Neural cell (in vitro differentiated cells): ENCODE measurements at regions not wholly inside any gene's neighbourhood (a gene's known extent, or its start where the extent isn't known, plus 50 kb on each side); places are given as distances from the start of the nearest gene placed in this dataset.

Experiments used
- H2AFZ ChIP-seq: fragments of 200-600, 300-800 bp; sonication (generic), shearing (Covaris generic); 2 replicates; pipeline ENCODE4 v1.6.0; 2014; ENCODE audit warnings: low read depth, mild to moderate bottlenecking, antibody characterized with exemption, low read length, moderate library complexity
- H3F3A ChIP-seq: fragments of 200-600 bp; shearing (Covaris generic); 2 replicates; pipeline ENCODE4 v1.6.1; 2016; ENCODE audit warnings: mild to moderate bottlenecking, moderate library complexity, mixed read lengths, antibody characterized with exemption, low read length; ENCODE audit not compliant: insufficient read depth, poor library complexity, severe bottlenecking
- H3K27ac ChIP-seq: fragments of 200-600, 300-800 bp; sonication (generic), shearing (Covaris generic); 2 replicates; pipeline ENCODE4 v1.5.1; 2014; ENCODE audit warnings: mild to moderate bottlenecking, low read length, moderate library complexity
- H3K27me3 ChIP-seq: fragments of 300-800, 200-600 bp; sonication (generic), shearing (Covaris generic); 2 replicates; pipeline ENCODE4 v1.6.0; 2014; ENCODE audit warnings: mild to moderate bottlenecking, low read depth, low read length, moderate library complexity; ENCODE audit not compliant: insufficient read depth
- H3K36me3 ChIP-seq: fragments of 300-800, 200-600 bp; sonication (generic), shearing (Covaris generic); 2 replicates; pipeline ENCODE4 v1.5.1; 2014; ENCODE audit warnings: mild to moderate bottlenecking, antibody characterized with exemption, low read length, moderate library complexity; ENCODE audit not compliant: insufficient read depth
- H3K4me2 ChIP-seq: fragments of 300-800, 200-600 bp; sonication (generic), shearing (Covaris generic); 2 replicates; pipeline ENCODE4 v1.6.0; 2014; ENCODE audit warnings: mild to moderate bottlenecking, low read length
- H3K4me3 ChIP-seq: fragments of 300-800, 200-600 bp; sonication (generic), shearing (Covaris generic); 2 replicates; pipeline ENCODE4 v1.5.1; 2014; ENCODE audit warnings: mild to moderate bottlenecking, low read length, moderate library complexity
- H3K79me2 ChIP-seq: fragments of 200-600 bp; shearing (Covaris generic); replicated peaks from 2 replicates; pipeline ENCODE4 v1.6.0; 2014; ENCODE audit warnings: mild to moderate bottlenecking, low read length, moderate library complexity; ENCODE audit not compliant: insufficient read depth
- H3K9ac ChIP-seq: fragments of 300-800, 200-600 bp; sonication (generic), shearing (Covaris generic); 2 replicates; pipeline ENCODE4 v1.6.1; 2016; ENCODE audit warnings: mild to moderate bottlenecking, low read length, mixed read lengths
- H3K9me2 ChIP-seq: fragments of 200-600 bp; shearing (Covaris generic); 2 replicates; pipeline ENCODE4 v1.6.1; 2016; ENCODE audit warnings: mild to moderate bottlenecking, low read length, mixed read lengths; ENCODE audit not compliant: insufficient read depth
- H3K9me3 ChIP-seq: fragments of 200-600, 300-800 bp; sonication (generic), shearing (Covaris generic); 2 replicates; pipeline ENCODE4 v1.6.1; 2016; ENCODE audit warnings: mild to moderate bottlenecking, mixed run types, low read length, moderate library complexity, mixed read lengths
- H4K20me1 ChIP-seq: fragments of 200-600 bp; shearing (Covaris generic); 2 replicates; pipeline ENCODE4 v1.6.1; 2016; ENCODE audit warnings: mild to moderate bottlenecking, mixed run types; ENCODE audit not compliant: insufficient read depth
- EP300 ChIP-seq: fragments of 450-650 bp; conservative IDR thresholded peaks from 2 replicates; pipeline ENCODE4 v1.6.1; 2014; ENCODE audit warnings: antibody characterized with exemption, mild to moderate bottlenecking, moderate library complexity; ENCODE audit not compliant: poor library complexity, severe bottlenecking
- EZH2 ChIP-seq: fragments of 200-600, 300-800 bp; shearing (Covaris generic), sonication (generic); IDR thresholded peaks from 2 replicates; pipeline ENCODE4 v1.6.1; 2014; ENCODE audit warnings: antibody characterized with exemption, low read length, borderline replicate concordance, mild to moderate bottlenecking; ENCODE audit not compliant: insufficient read depth, poor library complexity, severe bottlenecking
- MXI1 ChIP-seq: fragments of 450-650 bp; conservative IDR thresholded peaks from 2 replicates; pipeline ENCODE4 v1.6.1; 2014; ENCODE audit warnings: antibody characterized with exemption, mild to moderate bottlenecking; ENCODE audit not compliant: poor library complexity, severe bottlenecking
- POLR2AphosphoS5 ChIP-seq: IDR thresholded peaks from 2 replicates; pipeline ENCODE4 v1.6.1; 2012
- RAD21 ChIP-seq: fragments of 450-650 bp; conservative IDR thresholded peaks from 2 replicates; pipeline ENCODE4 v1.6.1; 2014; ENCODE audit warnings: antibody characterized with exemption, mild to moderate bottlenecking, moderate library complexity
- SMC3 ChIP-seq: fragments of 450-650 bp; conservative IDR thresholded peaks from 2 replicates; pipeline ENCODE4 v1.6.1; 2014; ENCODE audit warnings: antibody characterized with exemption, mild to moderate bottlenecking, moderate library complexity; ENCODE audit not compliant: poor library complexity
- TAF1 ChIP-seq: IDR thresholded peaks from 2 replicates; pipeline ENCODE4 v1.6.1; 2012; ENCODE audit warnings: low read depth
- TF ChIP-seq, protein P1 (sequence below): IDR thresholded peaks from 2 replicates; pipeline ENCODE4 v1.6.1; 2012; ENCODE audit warnings: borderline replicate concordance
- TF ChIP-seq, protein P2 (sequence below): fragments of 450-650 bp; IDR thresholded peaks from 2 replicates; pipeline ENCODE4 v1.5.1; 2014; ENCODE audit warnings: antibody characterized with exemption, mild to moderate bottlenecking, moderate library complexity; ENCODE audit not compliant: poor library complexity, severe bottlenecking

DNA sequence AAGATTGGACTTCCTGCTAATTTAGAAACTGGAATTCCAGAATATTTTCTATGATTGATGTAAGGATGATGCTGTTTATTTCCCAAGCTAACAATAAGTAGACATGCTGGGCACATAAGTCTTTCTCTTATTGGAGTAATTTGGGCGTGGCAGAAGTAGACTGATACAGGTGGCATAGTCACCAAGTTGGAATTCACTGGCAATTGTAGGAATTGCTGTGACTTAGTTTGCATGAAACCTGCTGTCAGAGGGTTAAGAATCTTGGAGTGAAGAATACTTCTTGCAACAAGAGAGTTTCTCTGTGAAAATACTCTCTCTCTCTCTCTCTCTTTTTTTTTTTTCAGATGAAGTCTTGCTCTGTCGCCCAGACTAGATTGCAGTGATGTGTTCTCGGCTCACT, 569.7 kb downstream of the REEP3 start:
- no peaks in the 10 kb centered on the region for H3K36me3 ChIP-seq
- H3K4me2 ChIP-seq, result no peak overlapping the region
- H3K4me3 ChIP-seq, result no peak overlapping the region
- no peaks in the 10 kb centered on the region for H3F3A ChIP-seq
- TF ChIP-seq, protein P1, sequence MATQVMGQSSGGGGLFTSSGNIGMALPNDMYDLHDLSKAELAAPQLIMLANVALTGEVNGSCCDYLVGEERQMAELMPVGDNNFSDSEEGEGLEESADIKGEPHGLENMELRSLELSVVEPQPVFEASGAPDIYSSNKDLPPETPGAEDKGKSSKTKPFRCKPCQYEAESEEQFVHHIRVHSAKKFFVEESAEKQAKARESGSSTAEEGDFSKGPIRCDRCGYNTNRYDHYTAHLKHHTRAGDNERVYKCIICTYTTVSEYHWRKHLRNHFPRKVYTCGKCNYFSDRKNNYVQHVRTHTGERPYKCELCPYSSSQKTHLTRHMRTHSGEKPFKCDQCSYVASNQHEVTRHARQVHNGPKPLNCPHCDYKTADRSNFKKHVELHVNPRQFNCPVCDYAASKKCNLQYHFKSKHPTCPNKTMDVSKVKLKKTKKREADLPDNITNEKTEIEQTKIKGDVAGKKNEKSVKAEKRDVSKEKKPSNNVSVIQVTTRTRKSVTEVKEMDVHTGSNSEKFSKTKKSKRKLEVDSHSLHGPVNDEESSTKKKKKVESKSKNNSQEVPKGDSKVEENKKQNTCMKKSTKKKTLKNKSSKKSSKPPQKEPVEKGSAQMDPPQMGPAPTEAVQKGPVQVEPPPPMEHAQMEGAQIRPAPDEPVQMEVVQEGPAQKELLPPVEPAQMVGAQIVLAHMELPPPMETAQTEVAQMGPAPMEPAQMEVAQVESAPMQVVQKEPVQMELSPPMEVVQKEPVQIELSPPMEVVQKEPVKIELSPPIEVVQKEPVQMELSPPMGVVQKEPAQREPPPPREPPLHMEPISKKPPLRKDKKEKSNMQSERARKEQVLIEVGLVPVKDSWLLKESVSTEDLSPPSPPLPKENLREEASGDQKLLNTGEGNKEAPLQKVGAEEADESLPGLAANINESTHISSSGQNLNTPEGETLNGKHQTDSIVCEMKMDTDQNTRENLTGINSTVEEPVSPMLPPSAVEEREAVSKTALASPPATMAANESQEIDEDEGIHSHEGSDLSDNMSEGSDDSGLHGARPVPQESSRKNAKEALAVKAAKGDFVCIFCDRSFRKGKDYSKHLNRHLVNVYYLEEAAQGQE, result no peak
- TF ChIP-seq RAD21 (no peak), EZH2 (no peak), TAF1 (no peak), SMC3 (no peak), EP300 (no peak)
- no peak overlapping the region for H3K27ac ChIP-seq
- no peaks in the 10 kb centered on the region for H3K27me3 ChIP-seq
- no peaks in the 10 kb centered on the region for H3K9me2 ChIP-seq
- H4K20me1 ChIP-seq, result no peaks in the 10 kb centered on the region
- no peaks in the 10 kb centered on the region for H3K9me3 ChIP-seq
- H2AFZ ChIP-seq, result no peak overlapping the region
- no peak overlapping the region for H3K9ac ChIP-seq
- H3K79me2 ChIP-seq, result no peaks in the 10 kb centered on the region

DNA sequence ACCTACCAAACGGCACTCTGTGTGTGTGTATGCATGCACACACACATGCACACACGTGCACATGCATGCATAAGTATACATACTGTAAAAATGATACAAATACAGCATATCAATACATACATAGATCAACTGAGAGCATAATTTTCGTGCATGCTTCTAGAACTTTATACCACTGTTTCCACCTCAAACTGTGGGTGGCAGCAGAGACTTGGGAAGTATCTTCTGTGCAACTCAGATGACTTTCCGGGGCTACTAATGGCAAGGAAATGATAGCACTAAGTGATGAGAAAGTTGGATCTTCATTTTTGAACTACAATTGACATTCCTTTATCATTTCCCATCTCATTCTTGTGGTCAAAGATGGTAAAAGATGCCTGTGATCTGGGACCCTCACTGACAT, 570.7 kb downstream of the REEP3 start:
- Histone ChIP-seq H3K9ac (no peak overlapping the region), H3F3A (no peaks in the 10 kb centered on the region), H3K9me3 (no peaks in the 10 kb centered on the region), H3K4me2 (no peak overlapping the region), H3K27me3 (no peaks in the 10 kb centered on the region), H3K79me2 (no peaks in the 10 kb centered on the region), H3K9me2 (no peaks in the 10 kb centered on the region), H3K4me3 (no peak overlapping the region), H2AFZ (no peak overlapping the region), H3K27ac (no peak overlapping the region), H3K36me3 (no peaks in the 10 kb centered on the region), H4K20me1 (no peaks in the 10 kb centered on the region)
- TF ChIP-seq POLR2AphosphoS5, result no peak
- peak; percentile 72 for TF ChIP-seq RAD21
- TF ChIP-seq, protein P1, result no peak
- no peak for TF ChIP-seq MXI1
- peak; percentile 61 for TF ChIP-seq SMC3
- TF ChIP-seq, protein P2, sequence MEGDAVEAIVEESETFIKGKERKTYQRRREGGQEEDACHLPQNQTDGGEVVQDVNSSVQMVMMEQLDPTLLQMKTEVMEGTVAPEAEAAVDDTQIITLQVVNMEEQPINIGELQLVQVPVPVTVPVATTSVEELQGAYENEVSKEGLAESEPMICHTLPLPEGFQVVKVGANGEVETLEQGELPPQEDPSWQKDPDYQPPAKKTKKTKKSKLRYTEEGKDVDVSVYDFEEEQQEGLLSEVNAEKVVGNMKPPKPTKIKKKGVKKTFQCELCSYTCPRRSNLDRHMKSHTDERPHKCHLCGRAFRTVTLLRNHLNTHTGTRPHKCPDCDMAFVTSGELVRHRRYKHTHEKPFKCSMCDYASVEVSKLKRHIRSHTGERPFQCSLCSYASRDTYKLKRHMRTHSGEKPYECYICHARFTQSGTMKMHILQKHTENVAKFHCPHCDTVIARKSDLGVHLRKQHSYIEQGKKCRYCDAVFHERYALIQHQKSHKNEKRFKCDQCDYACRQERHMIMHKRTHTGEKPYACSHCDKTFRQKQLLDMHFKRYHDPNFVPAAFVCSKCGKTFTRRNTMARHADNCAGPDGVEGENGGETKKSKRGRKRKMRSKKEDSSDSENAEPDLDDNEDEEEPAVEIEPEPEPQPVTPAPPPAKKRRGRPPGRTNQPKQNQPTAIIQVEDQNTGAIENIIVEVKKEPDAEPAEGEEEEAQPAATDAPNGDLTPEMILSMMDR, result peak; percentile 63
